ENCODE measurements at regions not wholly inside any gene's neighbourhood (a gene's known extent, or its start where the extent isn't known, plus 50 kb on each side); places are given as distances from the start of the nearest gene placed in this dataset.

DNA sequence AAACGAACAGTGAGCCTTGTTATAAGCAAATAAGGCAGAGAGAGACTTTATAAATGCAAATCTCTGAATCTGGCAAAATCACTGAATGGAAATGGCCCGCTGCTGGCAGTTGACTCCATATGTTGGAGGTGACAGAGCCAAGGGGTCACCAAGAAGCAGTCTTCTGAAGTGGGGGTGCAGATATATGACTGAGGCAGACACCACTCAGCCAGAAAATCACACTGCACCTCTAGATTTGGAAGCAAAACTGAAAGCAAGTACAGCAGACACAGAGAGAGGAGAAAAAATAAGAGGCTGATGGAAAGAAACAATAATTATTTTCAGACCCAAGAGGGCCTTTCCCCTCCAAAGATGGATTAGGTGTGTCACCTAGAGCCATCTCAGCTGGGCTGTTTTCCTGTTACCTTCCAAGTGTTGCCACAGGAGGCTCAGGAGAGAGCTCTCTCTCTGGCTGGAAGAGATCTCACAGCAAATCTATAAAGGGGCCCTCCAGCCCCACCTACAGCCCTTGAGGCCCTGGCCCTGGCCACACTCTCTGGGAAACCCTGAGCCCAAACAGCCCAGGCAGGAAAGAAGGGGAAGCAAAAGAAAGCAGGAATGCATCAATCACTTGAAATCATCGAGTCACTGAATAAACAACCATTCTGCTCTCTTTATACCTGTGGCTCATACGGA is 585.1 kb upstream of the PSMD7 start:
- H2AFZ ChIP-seq (ENCODE audit: low read depth, low read length): no peak overlapping the region
- no peak overlapping the region for H3K14ac ChIP-seq (ENCODE audit: low read length in 2 of 2)
- H3K27me3 ChIP-seq (ENCODE audit: control insufficient read depth in 1 of 2, insufficient read depth in 1 of 2, low read length in 2 of 2): no peaks in the 10 kb centered on the region
- H3K9ac ChIP-seq (ENCODE audit: low read length): no peak overlapping the region
- H4K8ac ChIP-seq (ENCODE audit: low read length): no peak overlapping the region
- H3K27ac ChIP-seq (ENCODE audit: low read length, poor library complexity, severe bottlenecking): no peak overlapping the region
- no peaks in the 10 kb centered on the region for H3K9me3 ChIP-seq (ENCODE audit: control insufficient read depth, low read length)
- no peak overlapping the region for H2BK120ac ChIP-seq (ENCODE audit: low read depth, low read length)
- H2AK5ac ChIP-seq (ENCODE audit: low read length, severe bottlenecking): no peak overlapping the region
- no peak for DNase-seq
- no peaks in the 10 kb centered on the region for H3K79me1 ChIP-seq (replicated peaks; ENCODE audit: low read length, poor library complexity, severe bottlenecking)
- H3K4me3 ChIP-seq (ENCODE audit: insufficient read depth in 1 of 2, low read depth in 1 of 2, low read length in 2 of 2): no peak overlapping the region
- H3K36me3 ChIP-seq (ENCODE audit: control insufficient read depth in 1 of 2, insufficient read depth in 2 of 2, low read depth in 1 of 2, low read length in 2 of 2): no peaks in the 10 kb centered on the region
- H3K23ac ChIP-seq (ENCODE audit: low read length in 2 of 2): no peak overlapping the region
- H3K4ac ChIP-seq (ENCODE audit: low read depth in 1 of 2, low read length in 2 of 2): no peak overlapping the region
- WGBS: 51% methylated on average over 4 of the region's 4 CpGs
- no peak overlapping the region for H3K18ac ChIP-seq (ENCODE audit: low read depth in 1 of 2, low read length in 2 of 2)
- no peak overlapping the region for H2BK15ac ChIP-seq (ENCODE audit: low read depth, poor library complexity, severe bottlenecking)
- H2BK5ac ChIP-seq (ENCODE audit: low read depth, low read length, poor library complexity, severe bottlenecking): no peak overlapping the region
- H2BK12ac ChIP-seq (ENCODE audit: low read length in 2 of 2): no peak overlapping the region
- no peak overlapping the region for H4K91ac ChIP-seq (ENCODE audit: low read length)
- H3K4me1 ChIP-seq (ENCODE audit: control insufficient read depth, insufficient read depth, low read depth, low read length): no peaks in the 10 kb centered on the region
- H3K4me2 ChIP-seq (ENCODE audit: low read length, poor library complexity, severe bottlenecking): no peak overlapping the region

DNA sequence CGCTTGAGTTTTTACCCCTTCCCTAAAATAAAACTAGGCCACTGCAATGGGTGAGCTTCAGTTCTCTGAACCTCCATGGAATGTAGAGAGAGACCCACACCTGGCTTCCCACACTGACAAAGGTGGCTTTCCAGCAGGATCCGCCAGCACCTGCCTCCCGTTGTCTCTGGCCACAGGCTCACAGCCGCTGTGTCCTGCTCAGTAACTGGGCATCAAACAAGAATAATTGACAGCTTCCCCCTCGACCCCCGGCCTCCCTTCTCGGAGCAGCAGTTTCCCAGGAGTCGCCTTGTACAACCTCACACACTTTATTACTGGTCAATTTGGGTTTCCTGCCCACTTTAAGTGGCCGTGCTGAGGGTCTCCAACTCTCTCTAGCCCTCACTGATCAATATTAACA is 586.1 kb upstream of the PSMD7 start:
- Histone ChIP-seq H2BK5ac (ENCODE audit: low read depth, low read length, poor library complexity, severe bottlenecking) (no peak overlapping the region), H4K91ac (ENCODE audit: low read length) (no peak overlapping the region), H3K27ac (ENCODE audit: low read length, poor library complexity, severe bottlenecking) (no peak overlapping the region), H3K4me1 (ENCODE audit: control insufficient read depth, insufficient read depth, low read depth, low read length) (no peaks in the 10 kb centered on the region), H3K27me3 (ENCODE audit: control insufficient read depth in 1 of 2, insufficient read depth in 1 of 2, low read length in 2 of 2) (no peaks in the 10 kb centered on the region), H3K79me1 (replicated peaks; ENCODE audit: low read length, poor library complexity, severe bottlenecking) (no peaks in the 10 kb centered on the region), H2AFZ (ENCODE audit: low read depth, low read length) (no peak overlapping the region), H3K4me3 (ENCODE audit: insufficient read depth in 1 of 2, low read depth in 1 of 2, low read length in 2 of 2) (no peak overlapping the region), H2BK15ac (ENCODE audit: low read depth, poor library complexity, severe bottlenecking) (no peak overlapping the region), H3K9me3 (ENCODE audit: control insufficient read depth, low read length) (no peaks in the 10 kb centered on the region), H2BK120ac (ENCODE audit: low read depth, low read length) (no peak overlapping the region), H3K14ac (ENCODE audit: low read length in 2 of 2) (no peak overlapping the region), H3K4ac (ENCODE audit: low read depth in 1 of 2, low read length in 2 of 2) (no peak overlapping the region), H2BK12ac (ENCODE audit: low read length in 2 of 2) (no peak overlapping the region), H3K18ac (ENCODE audit: low read depth in 1 of 2, low read length in 2 of 2) (no peak overlapping the region), H3K36me3 (ENCODE audit: control insufficient read depth in 1 of 2, insufficient read depth in 2 of 2, low read depth in 1 of 2, low read length in 2 of 2) (no peaks in the 10 kb centered on the region), H3K4me2 (ENCODE audit: low read length, poor library complexity, severe bottlenecking) (no peak overlapping the region), H3K23ac (ENCODE audit: low read length in 2 of 2) (no peak overlapping the region), H2AK5ac (ENCODE audit: low read length, severe bottlenecking) (no peak overlapping the region), H4K8ac (ENCODE audit: low read length) (no peak overlapping the region), H3K9ac (ENCODE audit: low read length) (no peak overlapping the region)
- DNase-seq: no peak
- 48% methylated on average over 9 of the region's 9 CpGs for WGBS

GRCh38 chr16:73707863-73708262 is 588.8 kb upstream of the PSMD7 start:
- Histone ChIP-seq H3K4me2 (ENCODE audit: low read length, poor library complexity, severe bottlenecking) (no peak overlapping the region), H3K4me1 (ENCODE audit: control insufficient read depth, insufficient read depth, low read depth, low read length) (no peaks in the 10 kb centered on the region), H3K9ac (ENCODE audit: low read length) (no peak overlapping the region), H3K9me3 (ENCODE audit: control insufficient read depth, low read length) (no peaks in the 10 kb centered on the region), H4K8ac (ENCODE audit: low read length) (no peak overlapping the region), H3K36me3 (ENCODE audit: control insufficient read depth in 1 of 2, insufficient read depth in 2 of 2, low read depth in 1 of 2, low read length in 2 of 2) (no peaks in the 10 kb centered on the region), H3K27me3 (ENCODE audit: control insufficient read depth in 1 of 2, insufficient read depth in 1 of 2, low read length in 2 of 2) (no peaks in the 10 kb centered on the region), H2AK5ac (ENCODE audit: low read length, severe bottlenecking) (no peak overlapping the region), H3K23ac (ENCODE audit: low read length in 2 of 2) (no peak overlapping the region), H2BK5ac (ENCODE audit: low read depth, low read length, poor library complexity, severe bottlenecking) (no peak overlapping the region), H3K27ac (ENCODE audit: low read length, poor library complexity, severe bottlenecking) (no peak overlapping the region), H2BK120ac (ENCODE audit: low read depth, low read length) (no peak overlapping the region), H3K79me1 (replicated peaks; ENCODE audit: low read length, poor library complexity, severe bottlenecking) (no peaks in the 10 kb centered on the region), H4K91ac (ENCODE audit: low read length) (no peak overlapping the region), H3K4ac (ENCODE audit: low read depth in 1 of 2, low read length in 2 of 2) (no peak overlapping the region), H2BK12ac (ENCODE audit: low read length in 2 of 2) (no peak overlapping the region), H3K14ac (ENCODE audit: low read length in 2 of 2) (no peak overlapping the region), H2BK15ac (ENCODE audit: low read depth, poor library complexity, severe bottlenecking) (no peak overlapping the region), H3K18ac (ENCODE audit: low read depth in 1 of 2, low read length in 2 of 2) (no peak overlapping the region), H2AFZ (ENCODE audit: low read depth, low read length) (no peak overlapping the region), H3K4me3 (ENCODE audit: insufficient read depth in 1 of 2, low read depth in 1 of 2, low read length in 2 of 2) (no peak overlapping the region)
- WGBS: 90% methylated on average over 2 of the region's 3 CpGs
- DNase-seq: no peak

DNA sequence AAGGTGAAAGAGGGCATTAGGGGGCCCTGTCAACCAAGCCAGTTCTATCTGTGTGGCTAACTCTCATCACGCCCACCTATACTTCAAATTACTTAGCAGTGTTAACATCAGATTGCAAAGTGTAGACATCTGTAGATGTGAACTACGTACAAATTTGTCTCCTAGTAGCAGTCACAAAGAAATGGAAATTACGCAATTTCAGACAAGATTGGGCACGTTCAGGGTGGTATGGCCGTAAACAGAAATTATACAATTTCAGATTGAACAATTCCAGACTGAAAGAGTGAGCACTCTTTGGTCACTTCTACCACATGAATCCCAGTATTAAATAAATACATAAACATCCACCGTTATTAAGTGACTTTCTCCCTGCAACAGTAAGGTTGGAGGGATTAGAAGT is 592.7 kb upstream of the PSMD7 start:
- no peak overlapping the region for H3K18ac ChIP-seq (ENCODE audit: low read depth in 1 of 2, low read length in 2 of 2)
- H3K4me3 ChIP-seq (ENCODE audit: insufficient read depth in 1 of 2, low read depth in 1 of 2, low read length in 2 of 2): no peak overlapping the region
- H3K4me2 ChIP-seq (ENCODE audit: low read length, poor library complexity, severe bottlenecking): no peak overlapping the region
- H2AK5ac ChIP-seq (ENCODE audit: low read length, severe bottlenecking): no peak overlapping the region
- no peak for DNase-seq
- no peak overlapping the region for H3K27ac ChIP-seq (ENCODE audit: low read length, poor library complexity, severe bottlenecking)
- no peak overlapping the region for H2AFZ ChIP-seq (ENCODE audit: low read depth, low read length)
- no peak overlapping the region for H2BK15ac ChIP-seq (ENCODE audit: low read depth, poor library complexity, severe bottlenecking)
- no peak overlapping the region for H3K9ac ChIP-seq (ENCODE audit: low read length)
- H4K91ac ChIP-seq (ENCODE audit: low read length): no peak overlapping the region
- no peak overlapping the region for H3K23ac ChIP-seq (ENCODE audit: low read length in 2 of 2)
- no peak overlapping the region for H2BK12ac ChIP-seq (ENCODE audit: low read length in 2 of 2)
- H3K4ac ChIP-seq (ENCODE audit: low read depth in 1 of 2, low read length in 2 of 2): no peak overlapping the region
- no peak overlapping the region for H2BK120ac ChIP-seq (ENCODE audit: low read depth, low read length)
- 95% methylated on average over 6 of the region's 6 CpGs for WGBS
- no peaks in the 10 kb centered on the region for H3K27me3 ChIP-seq (ENCODE audit: control insufficient read depth in 1 of 2, insufficient read depth in 1 of 2, low read length in 2 of 2)
- no peak overlapping the region for H4K8ac ChIP-seq (ENCODE audit: low read length)
- H3K4me1 ChIP-seq (ENCODE audit: control insufficient read depth, insufficient read depth, low read depth, low read length): no peaks in the 10 kb centered on the region
- no peaks in the 10 kb centered on the region for H3K9me3 ChIP-seq (ENCODE audit: control insufficient read depth, low read length)
- H3K36me3 ChIP-seq (ENCODE audit: control insufficient read depth in 1 of 2, insufficient read depth in 2 of 2, low read depth in 1 of 2, low read length in 2 of 2): no peaks in the 10 kb centered on the region
- no peak overlapping the region for H2BK5ac ChIP-seq (ENCODE audit: low read depth, low read length, poor library complexity, severe bottlenecking)
- no peaks in the 10 kb centered on the region for H3K79me1 ChIP-seq (replicated peaks; ENCODE audit: low read length, poor library complexity, severe bottlenecking)
- H3K14ac ChIP-seq (ENCODE audit: low read length in 2 of 2): no peak overlapping the region

All from mesenchymal stem cell (in vitro differentiated cells and primary cell).